Neural cell (in vitro differentiated cells): ENCODE measurements at regions not wholly inside any gene's neighbourhood (a gene's known extent, or its start where the extent isn't known, plus 50 kb on each side); places are given as distances from the start of the nearest gene placed in this dataset.

Source experiments
- CTCF ChIP-seq: fragments of 450-650 bp; IDR thresholded peaks from 2 replicates; pipeline ENCODE4 v1.5.1; 2014; ENCODE audit warnings: antibody characterized with exemption, mild to moderate bottlenecking, moderate library complexity; ENCODE audit not compliant: poor library complexity, severe bottlenecking
- EP300 ChIP-seq: fragments of 450-650 bp; conservative IDR thresholded peaks from 2 replicates; pipeline ENCODE4 v1.6.1; 2014; ENCODE audit warnings: antibody characterized with exemption, mild to moderate bottlenecking, moderate library complexity; ENCODE audit not compliant: poor library complexity, severe bottlenecking
- MXI1 ChIP-seq: fragments of 450-650 bp; conservative IDR thresholded peaks from 2 replicates; pipeline ENCODE4 v1.6.1; 2014; ENCODE audit warnings: antibody characterized with exemption, mild to moderate bottlenecking; ENCODE audit not compliant: poor library complexity, severe bottlenecking
- RAD21 ChIP-seq: fragments of 450-650 bp; conservative IDR thresholded peaks from 2 replicates; pipeline ENCODE4 v1.6.1; 2014; ENCODE audit warnings: antibody characterized with exemption, mild to moderate bottlenecking, moderate library complexity
- REST ChIP-seq: IDR thresholded peaks from 2 replicates; pipeline ENCODE4 v1.6.1; 2012; ENCODE audit warnings: borderline replicate concordance
- TAF1 ChIP-seq: IDR thresholded peaks from 2 replicates; pipeline ENCODE4 v1.6.1; 2012; ENCODE audit warnings: low read depth

GRCh38 chr4:91795947-91796346 lies 507.8 kb upstream of the GRID2 start:
- TF ChIP-seq REST (no peak), CTCF (no peak), TAF1 (no peak), MXI1 (no peak), RAD21 (no peak), EP300 (no peak)
